ENCODE measurements at regions not wholly inside any gene's neighbourhood (a gene's known extent, or its start where the extent isn't known, plus 50 kb on each side); places are given as distances from the start of the nearest gene placed in this dataset.

DNA sequence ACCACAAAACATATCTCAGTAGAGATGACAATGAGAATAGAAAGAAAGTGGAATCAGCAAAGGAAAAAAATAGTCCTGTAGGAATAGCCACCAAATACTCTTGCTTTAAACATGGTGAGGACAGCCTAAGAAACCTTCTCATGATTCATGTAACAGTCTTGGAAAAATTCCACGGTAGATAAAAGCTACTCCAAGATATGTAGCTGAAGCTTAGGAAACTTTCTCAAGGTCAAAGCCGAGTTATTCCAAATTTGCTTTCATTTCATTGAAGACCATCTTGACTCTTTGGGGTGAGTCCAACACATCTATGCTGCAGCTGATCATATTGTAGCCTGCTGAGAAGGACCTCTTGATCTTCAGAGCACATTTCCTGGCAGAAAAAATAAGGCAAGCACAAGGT lies 157.6 kb downstream of the PAH start:
- H2BK20ac ChIP-seq (ENCODE audit: low read length): no peak overlapping the region
- no peak overlapping the region for H2BK120ac ChIP-seq (replicated peaks; ENCODE audit: low read depth, low read length)
- no peaks in the 10 kb centered on the region for H3K23me2 ChIP-seq (ENCODE audit: low read depth, low read length)
- no peak overlapping the region for H3K4me3 ChIP-seq (ENCODE audit: extremely low read depth in 1 of 4, insufficient read depth in 2 of 4, low read depth in 3 of 4, low read length in 4 of 4)
- no peaks in the 10 kb centered on the region for H3K9me3 ChIP-seq (ENCODE audit: insufficient read depth in 2 of 2, low read depth in 1 of 2, low read length in 1 of 2)
- H2BK15ac ChIP-seq (ENCODE audit: low read length): no peak overlapping the region
- no peak overlapping the region for H4K8ac ChIP-seq (ENCODE audit: extremely low read depth, insufficient read depth, low read length)
- H3K4ac ChIP-seq (replicated peaks; ENCODE audit: insufficient read length, low read depth, low read length): no peak overlapping the region
- ChIA-PET POLR2A (ENCODE audit: partially characterized antibody) (no interaction called here), CTCF (ENCODE audit: partially characterized antibody) (interaction anchor here (1.0 to 1.7 kb wide), 4 partner anchors 11 to 590 kb away, joined by 3 to 5 read pairs (median 4); no protein-coding TSS in a partner anchor)
- DNase-seq (ENCODE audit: low read depth in 1 of 2, low spot score in 2 of 2): no peak
- H4K91ac ChIP-seq (replicated peaks; ENCODE audit: insufficient read length, low read length): no peak overlapping the region
- no peak for FAIRE-seq
- no peak overlapping the region for H3K18ac ChIP-seq (ENCODE audit: extremely low read depth, low read length)
- H3K27ac ChIP-seq (ENCODE audit: low read depth, low read length): no peak overlapping the region
- no peaks in the 10 kb centered on the region for H3K79me1 ChIP-seq (ENCODE audit: low read depth, low read length)
- no peak overlapping the region for H2AFZ ChIP-seq (ENCODE audit: low read length)
- no peak overlapping the region for H4K5ac ChIP-seq (ENCODE audit: insufficient read length, low read depth, low read length)
- no peaks in the 10 kb centered on the region for H3K4me1 ChIP-seq (replicated peaks in 1 of 4; ENCODE audit: control insufficient read depth in 3 of 4, insufficient read depth in 4 of 4, low read length in 3 of 4)
- H3K27me3 ChIP-seq (replicated peaks in 1 of 4; ENCODE audit: control insufficient read depth in 3 of 4, extremely low read depth in 1 of 4, insufficient read depth in 3 of 4, low read length in 3 of 4): no peaks in the 10 kb centered on the region
- H3K14ac ChIP-seq (ENCODE audit: insufficient read length): no peak overlapping the region
- H3K23ac ChIP-seq (ENCODE audit: insufficient read length): no peak overlapping the region
- H2AK5ac ChIP-seq (ENCODE audit: low read depth, low read length): no peak overlapping the region
- H3K36me3 ChIP-seq (ENCODE audit: control insufficient read depth in 2 of 4, insufficient read depth in 4 of 4, low read length in 3 of 4): no peaks in the 10 kb centered on the region
- H4K20me1 ChIP-seq (replicated peaks in 1 of 2; ENCODE audit: control insufficient read depth in 1 of 2, insufficient read depth in 2 of 2, low read length in 2 of 2): no peaks in the 10 kb centered on the region
- no peak overlapping the region for H3K4me2 ChIP-seq (ENCODE audit: insufficient read depth in 1 of 2, low read depth in 2 of 2, low read length in 2 of 2)
- no peak overlapping the region for H2BK5ac ChIP-seq (ENCODE audit: low read depth, low read length)
- H3K9ac ChIP-seq (replicated peaks in 1 of 4; ENCODE audit: extremely low read depth in 1 of 4, low read depth in 3 of 4, low read length in 3 of 4): no peak overlapping the region
- WGBS, 2 experiments (ENCODE audit: extremely low coverage in 1 of 2, insufficient coverage in 1 of 2, insufficient read length in 1 of 2, insufficient replicate concordance in 2 of 2, low coverage in 1 of 2, low lambda C conversion rate in 2 of 2, missing lambda C conversion rate in 1 of 2): 90% methylated on average over 2 of the region's 2 CpGs; no CpG with 5 or more reads in 1 of the 2 experiments
- no peak overlapping the region for H3K56ac ChIP-seq (replicated peaks; ENCODE audit: insufficient read length, low read depth, low read length)
- H2BK12ac ChIP-seq (ENCODE audit: low read depth, low read length): no peak overlapping the region
- no peaks in the 10 kb centered on the region for H3K79me2 ChIP-seq (ENCODE audit: control insufficient read depth in 1 of 2, insufficient read depth in 2 of 2, low read length in 2 of 2)
- no peak for TF ChIP-seq KDM5A (IDR thresholded peaks at IDR 0.05; ENCODE audit: low read length)
- no peak for TF ChIP-seq CREB1 (IDR thresholded peaks at IDR 0.05)
- TF ChIP-seq YY1 (IDR thresholded peaks at IDR 0.05; ENCODE audit: low read depth, low read length): no peak
- no peak for TF ChIP-seq RFX5 (IDR thresholded peaks at IDR 0.05; ENCODE audit: borderline replicate concordance, low read depth, low read length)
- TF ChIP-seq, protein P1, sequence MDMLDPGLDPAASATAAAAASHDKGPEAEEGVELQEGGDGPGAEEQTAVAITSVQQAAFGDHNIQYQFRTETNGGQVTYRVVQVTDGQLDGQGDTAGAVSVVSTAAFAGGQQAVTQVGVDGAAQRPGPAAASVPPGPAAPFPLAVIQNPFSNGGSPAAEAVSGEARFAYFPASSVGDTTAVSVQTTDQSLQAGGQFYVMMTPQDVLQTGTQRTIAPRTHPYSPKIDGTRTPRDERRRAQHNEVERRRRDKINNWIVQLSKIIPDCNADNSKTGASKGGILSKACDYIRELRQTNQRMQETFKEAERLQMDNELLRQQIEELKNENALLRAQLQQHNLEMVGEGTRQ (IDR thresholded peaks at IDR 0.05; ENCODE audit: low read length): no peak
- TF ChIP-seq SUZ12 (IDR thresholded peaks at IDR 0.05; ENCODE audit: low read length): no peak
- no peak for TF ChIP-seq BRCA1 (IDR thresholded peaks at IDR 0.05; ENCODE audit: low read depth, low read length)
- no peak for TF ChIP-seq HDAC2 (IDR thresholded peaks at IDR 0.05; ENCODE audit: borderline replicate concordance in 1 of 2, low read depth in 2 of 2, low read length in 2 of 2)
- TF ChIP-seq TAF1 (IDR thresholded peaks at IDR 0.05; ENCODE audit: low read depth, low read length): no peak
- TF ChIP-seq RAD21 (IDR thresholded peaks at IDR 0.05 in 1 of 2, conservative IDR thresholded peaks at IDR 0.05 in 1 of 2; ENCODE audit: low read depth in 2 of 2, low read length in 2 of 2): no peak

All from H1 (cell line).